GM18909 (cell line): ENCODE measurements at regions not wholly inside any gene's neighbourhood (a gene's known extent, or its start where the extent isn't known, plus 50 kb on each side); places are given as distances from the start of the nearest gene placed in this dataset.
"Not testable (repeated sequence)": the region's sequence is repeated elsewhere in the genome, so short reads cannot be mapped to it uniquely, and the experiment has no call there.

Experiments
- ATAC-seq: cut with Tn5 transposase; IDR thresholded peaks from one replicate; pipeline ENCODE4 v1.9.1; 2021; ENCODE audit warnings: mild to moderate bottlenecking; ENCODE audit not compliant: unreplicated experiment, poor library complexity

DNA sequence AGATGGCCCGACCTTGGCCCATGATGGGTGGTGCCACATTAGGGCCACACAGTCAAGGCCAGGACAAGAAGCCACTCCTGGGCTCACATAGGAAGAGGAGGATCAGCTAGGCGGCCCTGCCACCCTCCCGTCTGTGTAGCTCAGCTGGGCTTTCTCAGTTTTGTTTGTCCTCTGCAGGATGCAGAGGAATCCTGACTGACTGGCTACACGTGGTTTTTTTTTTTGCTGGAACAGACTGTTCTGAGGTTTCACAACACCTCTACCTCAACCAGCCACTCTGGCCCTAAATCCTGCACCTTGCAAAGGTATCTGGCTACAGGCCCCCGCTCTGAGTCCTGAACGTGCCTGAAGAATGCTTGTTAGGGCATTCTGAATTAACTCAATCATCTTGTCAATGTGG lies 88.3 kb upstream of the MSX2 start:
- ATAC-seq, result no peak

DNA sequence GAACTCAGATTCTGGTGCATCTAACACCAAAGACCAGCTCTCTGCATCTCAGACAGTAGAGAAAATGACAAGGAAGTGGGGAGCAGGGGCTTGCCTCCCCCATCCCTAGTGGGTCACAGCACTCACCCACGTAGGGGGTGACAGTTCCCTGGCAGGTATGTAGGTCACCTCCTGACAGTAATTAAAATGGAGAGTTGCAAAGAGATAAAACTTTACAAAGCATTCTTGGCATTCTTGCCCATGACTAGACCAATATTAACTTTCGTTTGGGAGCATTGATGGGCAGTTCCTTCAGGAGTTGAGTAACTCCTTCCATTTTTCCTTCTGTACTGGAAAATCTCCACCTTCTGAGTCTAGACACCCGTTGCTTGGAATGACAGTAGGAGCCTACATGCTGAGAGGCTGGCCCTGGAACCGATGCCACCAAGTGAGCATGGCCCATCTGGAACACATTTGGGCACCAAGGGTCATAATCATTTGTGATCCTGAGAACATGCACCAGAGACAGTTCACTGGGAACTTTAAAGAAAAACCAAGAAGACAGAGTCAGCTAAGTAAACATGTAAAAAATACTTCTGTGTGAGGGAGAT lies 81.5 kb upstream of the MSX2 start:
- ATAC-seq, result no peak

DNA sequence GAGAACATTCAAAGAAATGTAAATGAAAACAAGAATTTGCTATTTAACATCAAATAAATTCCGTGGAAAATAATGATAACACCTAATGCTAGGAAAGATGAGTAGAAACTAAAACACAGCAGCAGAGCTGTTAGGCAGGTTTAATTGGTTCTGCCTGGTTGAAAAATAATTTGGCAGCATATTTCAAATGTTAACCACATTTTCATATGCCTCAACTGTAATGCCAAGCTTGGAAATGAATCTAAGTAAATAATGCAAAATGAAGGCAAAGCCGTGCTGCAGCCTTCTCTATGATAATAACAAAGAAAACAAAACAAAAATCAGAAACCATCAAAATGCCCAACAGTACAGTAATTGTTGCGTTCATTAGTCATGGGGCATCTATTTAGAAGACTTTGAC lies 79.9 kb upstream of the MSX2 start:
- no peak for ATAC-seq

DNA sequence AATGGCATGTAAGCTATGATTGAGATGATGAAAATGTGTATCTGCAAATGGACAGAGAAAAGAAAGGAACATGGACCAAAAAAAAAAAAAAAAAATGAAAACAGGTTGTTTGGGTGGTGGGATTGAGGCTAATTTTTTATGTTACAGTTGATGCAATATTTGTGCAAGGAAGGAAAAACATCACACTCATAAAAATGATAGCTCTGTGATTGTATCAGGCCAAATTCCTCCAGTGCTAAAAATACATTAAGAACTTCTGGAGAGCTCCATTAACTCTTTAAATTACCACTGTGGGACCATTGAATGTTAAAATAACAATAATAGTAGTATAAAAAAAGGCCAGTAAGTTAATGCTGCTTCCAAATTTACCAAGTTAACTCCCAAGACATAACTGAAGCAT lies 79.5 kb upstream of the MSX2 start:
- ATAC-seq, result no peak

DNA sequence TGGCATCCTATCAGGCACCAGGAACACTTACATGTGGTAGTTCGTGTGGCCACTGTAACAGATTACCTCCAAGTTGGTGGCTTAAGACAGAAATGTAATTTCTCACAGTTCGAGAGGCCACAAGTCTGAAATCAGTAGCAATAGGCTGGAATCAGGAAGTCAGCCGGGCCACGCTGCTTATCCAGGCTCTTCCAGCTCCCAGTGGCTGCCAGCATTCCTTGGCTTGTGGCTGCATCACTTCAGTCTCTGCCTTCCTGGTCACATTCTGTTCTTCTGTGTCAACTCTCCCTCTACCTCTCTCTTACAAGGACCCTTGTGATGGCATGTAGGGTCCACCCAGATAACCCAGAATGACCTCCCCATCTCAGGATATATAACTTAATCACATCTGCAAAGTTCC lies 78.7 kb upstream of the MSX2 start:
- no peak for ATAC-seq

DNA sequence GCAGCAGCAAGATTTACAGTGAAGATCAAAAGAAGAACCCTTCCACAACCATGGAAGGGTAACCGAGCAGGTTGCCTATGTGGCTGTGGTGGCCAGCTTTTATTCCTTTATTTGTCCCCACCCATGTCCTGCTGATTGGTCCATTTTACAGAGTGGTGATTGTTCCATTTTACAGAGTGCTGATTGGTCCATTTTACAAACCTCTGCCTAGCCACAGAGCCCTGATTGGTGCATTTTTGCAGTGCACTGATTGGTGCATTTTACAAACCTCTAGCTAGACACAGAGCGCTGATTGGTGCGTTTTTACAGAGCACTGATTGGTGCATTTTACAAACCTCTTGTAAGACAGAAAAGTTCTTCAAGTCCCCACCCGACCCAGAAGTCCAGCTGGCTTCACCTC lies 75.8 kb upstream of the MSX2 start:
- not testable (repeated sequence) for ATAC-seq

DNA sequence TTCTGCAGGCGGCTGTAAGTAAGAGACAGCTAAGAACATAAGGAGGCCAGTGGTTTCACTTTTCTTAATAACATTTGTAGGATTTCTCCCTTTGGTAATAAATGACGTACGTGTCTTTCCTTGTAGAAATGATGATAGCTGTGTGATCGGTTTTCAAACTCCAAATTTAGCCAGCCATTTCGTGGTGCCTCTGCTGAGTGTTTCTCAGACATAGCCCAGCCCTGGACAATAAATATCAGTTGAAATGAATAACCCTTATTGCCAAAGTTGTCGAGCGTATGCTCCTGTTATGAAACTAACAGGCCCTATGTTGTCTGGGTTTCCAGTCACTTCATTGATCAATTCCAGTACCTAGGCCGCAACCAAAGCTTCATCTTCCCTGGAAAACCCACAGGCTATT lies 75.0 kb upstream of the MSX2 start:
- ATAC-seq, result no peak

DNA sequence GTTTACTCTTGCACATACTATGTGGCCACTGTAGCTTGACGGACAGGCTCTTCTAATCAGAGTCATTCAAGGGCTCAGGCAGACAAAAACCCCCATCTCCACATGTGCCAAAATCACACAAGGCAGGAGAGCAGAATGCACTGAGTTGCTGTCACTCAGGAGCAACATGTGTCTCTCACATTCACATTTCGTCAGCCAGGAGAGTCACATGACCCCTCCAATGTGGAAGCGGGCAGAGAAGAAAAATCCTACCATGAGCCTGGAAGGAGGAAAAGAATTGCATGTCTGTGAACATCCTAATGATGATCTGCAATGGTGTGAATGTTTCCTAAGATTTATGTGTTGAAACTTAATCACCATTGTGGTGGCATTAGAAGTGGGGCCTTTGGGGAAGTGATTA lies 69.9 kb upstream of the MSX2 start:
- no peak for ATAC-seq

DNA sequence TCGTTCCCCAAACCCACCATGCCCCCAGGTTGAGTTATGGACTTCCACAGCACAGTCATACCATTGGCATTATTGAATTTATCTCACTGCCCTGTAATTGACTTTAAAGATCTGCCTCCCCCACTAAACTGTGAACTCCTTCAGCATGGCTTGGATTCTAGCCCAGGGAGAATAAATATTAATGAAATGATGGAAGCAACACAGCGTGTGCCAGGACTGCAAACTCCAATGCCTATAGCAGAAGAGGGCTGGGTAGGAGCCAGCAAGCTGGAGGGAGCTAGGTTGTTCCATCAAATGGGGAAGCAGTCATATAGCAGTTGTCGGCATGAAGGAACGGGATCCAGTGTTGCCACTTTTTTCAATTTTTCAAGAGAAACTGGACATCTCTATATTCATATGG lies 69.0 kb upstream of the MSX2 start:
- ATAC-seq, result no peak

DNA sequence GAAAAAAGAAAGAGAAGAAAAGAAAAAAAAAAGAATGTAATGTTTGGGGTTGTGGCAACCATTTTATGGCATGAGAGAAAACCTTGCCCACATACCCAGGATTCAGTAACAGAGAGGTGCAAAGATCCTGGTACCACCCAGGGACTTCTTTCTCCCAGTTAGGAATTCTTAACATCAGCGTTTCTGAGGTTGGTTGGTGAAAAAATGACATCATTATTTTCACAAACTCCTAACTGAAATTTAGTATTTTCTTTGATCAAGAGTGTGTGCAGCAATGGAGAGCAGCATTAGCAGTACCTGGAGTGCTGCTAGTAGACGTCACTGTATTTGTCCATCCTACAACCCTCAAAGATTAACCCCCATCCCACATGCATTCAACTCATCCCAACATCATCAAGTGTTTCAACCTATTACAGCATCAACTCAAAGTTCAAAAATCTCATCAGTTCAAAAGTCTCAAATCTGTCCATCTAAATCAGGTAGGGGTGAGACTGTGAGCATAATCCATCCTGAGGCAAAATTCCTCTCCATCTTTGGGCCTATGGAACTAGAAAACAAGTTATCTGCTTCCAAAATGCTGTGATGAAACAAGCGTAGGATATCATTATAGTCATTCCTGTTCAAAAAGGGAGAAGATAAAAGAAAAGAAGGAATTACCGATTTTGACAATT lies 60.1 kb upstream of the MSX2 start:
- no peak for ATAC-seq

DNA sequence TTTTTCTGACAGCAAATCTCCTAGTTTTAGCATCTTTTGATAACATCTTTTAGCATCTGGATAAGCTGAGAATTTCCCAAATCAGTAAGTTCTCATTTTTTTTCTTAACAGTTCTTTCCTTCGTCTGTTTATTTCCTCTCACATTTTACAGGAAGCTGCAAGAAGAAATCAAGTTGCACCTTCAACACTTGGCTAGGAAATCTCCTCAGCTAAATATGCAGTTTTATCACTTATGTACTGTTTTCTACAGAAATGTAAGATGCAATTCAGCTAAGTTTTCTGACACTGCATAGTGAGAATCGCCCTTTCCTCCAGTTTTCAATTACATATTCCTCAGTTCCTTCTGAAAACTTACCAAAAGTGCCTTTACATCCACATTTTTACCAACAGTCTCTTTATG lies 59.0 kb upstream of the MSX2 start:
- ATAC-seq, result no peak

DNA sequence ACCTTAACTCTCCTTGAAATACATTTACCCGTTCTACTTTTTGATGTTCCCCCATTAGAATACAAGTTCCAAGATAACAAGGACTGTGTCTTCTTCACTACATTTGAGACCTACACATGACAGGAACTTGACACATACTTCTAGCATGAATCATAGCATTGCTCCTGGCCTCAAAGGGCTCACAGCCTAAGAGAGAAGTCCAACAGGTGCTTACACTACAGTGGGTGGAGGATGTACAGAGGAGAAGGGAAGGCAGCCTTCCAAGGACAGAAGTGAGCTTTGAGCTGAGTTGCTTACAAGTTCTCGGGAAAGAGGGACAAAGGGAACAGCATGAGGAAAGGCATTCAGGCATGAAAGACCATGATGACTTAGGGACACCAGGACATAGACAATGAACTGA lies 56.9 kb upstream of the MSX2 start:
- ATAC-seq, result no peak

DNA sequence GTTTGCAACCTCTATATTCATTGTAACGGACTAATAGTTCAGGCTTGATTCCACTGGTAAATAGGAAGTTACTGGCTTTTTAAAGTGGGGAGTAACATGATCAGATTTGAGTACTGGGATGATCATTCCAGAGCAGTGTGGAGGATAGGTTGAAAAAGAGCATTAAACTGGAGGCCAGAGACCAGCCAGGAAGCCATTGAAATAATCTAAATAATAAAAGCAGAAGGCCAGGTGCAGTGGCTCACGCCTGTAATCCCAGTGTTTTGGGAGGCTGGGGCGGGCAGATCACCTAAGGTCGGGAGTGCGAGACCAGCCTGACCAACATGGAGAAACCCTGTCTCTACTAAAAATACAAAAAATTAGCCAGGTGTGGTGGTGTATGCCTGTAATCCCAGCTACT lies 56.0 kb upstream of the MSX2 start:
- ATAC-seq, result no peak
